MM.1S (cell line): ENCODE measurements at regions not wholly inside any gene's neighbourhood (a gene's known extent, or its start where the extent isn't known, plus 50 kb on each side); places are given as distances from the start of the nearest gene placed in this dataset.

Experiments
- CTCF ChIP-seq: fragments of 300-600 bp; sonication (generic); IDR thresholded peaks from 2 replicates; pipeline ENCODE4 v1.5.1; 2016; ENCODE audit warnings: antibody characterized with exemption, low read length, mixed read lengths
- EZH2 ChIP-seq: fragments of 300-600 bp; sonication (generic); optimal IDR thresholded peaks from 2 replicates; pipeline ENCODE3; 2017; ENCODE audit warnings: low read depth, mild to moderate bottlenecking, antibody characterized with exemption, low read length, mixed read lengths

DNA sequence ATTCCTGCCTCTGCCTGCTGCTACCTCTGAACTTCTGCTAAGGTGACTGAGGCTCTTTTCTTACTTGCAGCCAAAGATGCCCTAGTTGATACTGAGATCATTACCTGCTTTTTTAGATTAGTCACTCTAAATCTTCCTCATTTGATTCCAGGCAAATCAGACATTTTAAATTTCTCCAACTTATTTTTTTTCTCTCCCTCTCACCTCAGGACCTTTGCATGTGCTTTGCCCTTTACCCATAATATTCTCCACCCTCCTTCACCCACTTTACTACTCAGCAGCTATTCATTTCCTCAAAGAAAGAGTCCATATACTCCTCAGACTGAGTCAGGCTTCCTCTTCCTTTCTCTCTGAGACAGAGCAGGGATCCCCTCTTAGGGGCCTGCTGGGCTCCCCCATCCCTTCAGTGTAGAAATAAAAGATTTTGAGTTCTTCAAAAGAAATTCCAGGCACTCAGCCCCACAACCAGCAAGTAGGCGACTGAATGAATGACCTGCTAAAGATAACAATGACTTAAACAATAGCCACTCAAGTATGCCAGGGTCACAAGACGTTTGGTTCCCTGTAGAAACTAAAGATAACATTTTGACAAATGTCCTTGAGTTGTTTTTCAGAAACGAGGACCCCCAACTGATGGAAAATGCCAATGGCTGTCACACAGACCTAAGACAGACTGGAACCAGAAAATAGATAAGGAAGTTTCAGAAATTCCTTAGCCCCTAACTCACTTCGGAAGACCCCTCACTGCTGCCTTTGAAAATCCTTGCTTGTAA is 104.2 kb downstream of the MTNR1B start:
- no peak for TF ChIP-seq EZH2
- TF ChIP-seq CTCF: no peak
